Natural killer cell treated with Interleukin-12 subunit alpha and Interleukin-12 subunit beta and Interleukin-15 and Interleukin-18, amount 100 ng/mL, for 72 hours (primary cell): ENCODE measurements at regions not wholly inside any gene's neighbourhood (a gene's known extent, or its start where the extent isn't known, plus 50 kb on each side); places are given as distances from the start of the nearest gene placed in this dataset.

Experiments
- ATAC-seq, 2 donors: fragments of 150-1000 bp; cut with Tn5 transposase in 1 of 2; sonication (Bioruptor Pico), chemical (Tn5 transposase) in 1 of 2; 2 replicates each; pipeline ENCODE4 v1.10.0; 2021
- DNase-seq: peaks from one replicate; pipeline ENCODE4 v3.0.0; 2022; ENCODE audit warnings: low spot score
- H3K27ac Mint-ChIP-seq, 2 donors: 1 replicate in 1 of 2; 2 replicates in 1 of 2; pipeline ENCODE4 v1.8.0; 2022; ENCODE audit warnings: mixed read lengths in 2 of 2, mild to moderate bottlenecking in 1 of 2, moderate library complexity in 1 of 2
- H3K27me3 Mint-ChIP-seq, 2 donors: 1 replicate in 1 of 2; 2 replicates in 1 of 2; pipeline ENCODE4 v1.8.0; 2022; ENCODE audit warnings: mixed read lengths in 2 of 2
- H3K36me3 Mint-ChIP-seq: one replicate; pipeline ENCODE4 v1.8.0; 2022; ENCODE audit warnings: mixed read lengths
- H3K4me1 Mint-ChIP-seq, 2 donors: 1 replicate in 1 of 2; 2 replicates in 1 of 2; pipeline ENCODE4 v1.8.0; 2022; ENCODE audit warnings: low read depth in 2 of 2, mixed read lengths in 2 of 2, mild to moderate bottlenecking in 1 of 2
- H3K4me3 Mint-ChIP-seq: one replicate; pipeline ENCODE4 v1.8.0; 2022; ENCODE audit warnings: mixed read lengths
- H3K9me3 Mint-ChIP-seq: 2 replicates; pipeline ENCODE4 v1.8.0; 2022; ENCODE audit warnings: mixed read lengths

- DNase-seq: no peak
Observed at GRCh38 chr5:141747152-141748141, 65.4 kb upstream of the ARAP3 start.

DNA sequence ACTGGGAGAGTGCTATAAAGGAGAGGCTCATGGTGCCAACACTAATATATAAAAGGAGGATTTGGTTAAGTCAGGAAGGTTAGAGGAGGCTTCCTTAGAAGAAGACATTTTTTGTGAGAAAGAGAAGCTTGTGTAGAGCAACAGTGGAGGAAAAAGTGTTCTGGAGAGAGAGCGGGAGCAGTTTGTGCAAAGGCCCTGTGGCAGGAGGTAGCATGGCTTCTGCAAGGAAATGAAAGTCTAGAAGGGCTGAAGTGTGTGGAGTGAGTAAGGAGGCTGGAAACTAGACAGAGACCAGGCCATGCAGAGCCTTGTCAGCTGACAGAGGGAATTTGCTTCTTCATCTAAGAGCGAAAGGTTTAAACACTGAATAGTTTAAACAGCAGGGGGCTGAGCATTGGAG lies 64.4 kb upstream of the ARAP3 start:
- Mint-ChIP-seq H3K27ac (no peak overlapping the region), H3K4me3 (no peak overlapping the region), H3K4me1 (no peaks in the 10 kb centered on the region), H3K27me3 (peaks cover 38 to 61% of the 10 kb centered on the region in 2 donors), H3K9me3 (no peaks in the 10 kb centered on the region), H3K36me3 (no peaks in the 10 kb centered on the region)
- DNase-seq (no peak), ATAC-seq (no peak)

More at GRCh38 chr5:141747152-141748141, 65.4 kb upstream of the ARAP3 start:
- H3K4me3 Mint-ChIP-seq: no peak overlapping the region
- no peaks in the 10 kb centered on the region for H3K36me3 Mint-ChIP-seq
- peaks cover 43 to 72% of the 10 kb centered on the region in 2 donors for H3K27me3 Mint-ChIP-seq
- ATAC-seq: no peak
- H3K4me1 Mint-ChIP-seq: no peaks in the 10 kb centered on the region
- H3K27ac Mint-ChIP-seq: no peak overlapping the region
- H3K9me3 Mint-ChIP-seq: no peaks in the 10 kb centered on the region

DNA sequence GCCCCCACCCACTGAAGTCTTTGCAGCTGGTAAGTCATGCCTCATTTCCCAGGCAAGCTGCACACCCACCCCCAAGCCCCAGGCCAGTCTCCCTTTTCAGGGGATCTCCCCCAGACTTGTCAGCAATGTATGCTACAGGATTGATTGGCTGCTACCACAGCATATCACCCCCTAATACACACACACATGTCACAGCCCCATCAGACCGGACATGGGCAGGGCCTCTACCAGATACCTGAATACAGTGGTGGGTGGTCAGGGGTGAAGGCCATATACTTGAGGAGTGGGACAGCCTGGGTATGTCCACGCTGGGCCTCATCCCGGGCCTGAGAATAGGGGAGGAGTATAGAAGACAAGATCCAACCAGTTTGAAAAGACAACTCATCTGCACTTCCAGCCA lies 63.4 kb upstream of the ARAP3 start:
- ATAC-seq (no peak), DNase-seq (no peak)
- H3K9me3 Mint-ChIP-seq: no peaks in the 10 kb centered on the region
- no peaks in the 10 kb centered on the region for H3K36me3 Mint-ChIP-seq
- H3K27ac Mint-ChIP-seq: no peak overlapping the region
- no peak overlapping the region for H3K4me3 Mint-ChIP-seq
- peaks cover 33 to 59% of the 10 kb centered on the region in 2 donors for H3K27me3 Mint-ChIP-seq
- H3K4me1 Mint-ChIP-seq: no peaks in the 10 kb centered on the region

DNA sequence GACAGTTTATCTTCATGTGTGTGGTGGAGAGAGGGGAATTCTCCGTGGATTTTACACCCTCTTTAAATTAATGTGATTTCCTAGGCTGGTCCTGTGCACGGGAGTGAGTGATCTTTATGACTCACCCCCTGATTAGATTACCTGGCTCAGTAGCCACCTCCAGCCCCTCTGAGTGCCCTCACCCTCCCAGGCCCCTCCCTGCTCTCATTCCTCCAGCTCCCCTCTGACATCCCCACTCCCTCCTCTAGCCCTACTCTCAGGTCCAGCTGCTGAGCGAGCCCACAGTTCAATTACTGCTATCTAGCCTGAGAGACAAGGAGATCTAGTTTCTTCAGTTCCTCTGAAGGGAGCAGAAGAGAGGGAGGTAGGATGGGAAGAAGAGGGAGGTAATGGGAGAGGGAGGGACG lies 61.8 kb upstream of the ARAP3 start:
- DNase-seq: no peak
- no peak for ATAC-seq
- H3K4me3 Mint-ChIP-seq: no peak overlapping the region
- no peaks in the 10 kb centered on the region for H3K36me3 Mint-ChIP-seq
- H3K9me3 Mint-ChIP-seq: no peaks in the 10 kb centered on the region
- H3K27me3 Mint-ChIP-seq: peaks cover 27 to 56% of the 10 kb centered on the region in 2 donors
- no peak overlapping the region for H3K27ac Mint-ChIP-seq
- H3K4me1 Mint-ChIP-seq: no peaks in the 10 kb centered on the region

GRCh38 chr5:141742866-141743851 lies 61.1 kb upstream of the ARAP3 start:
- no peaks in the 10 kb centered on the region for H3K36me3 Mint-ChIP-seq
- no peak for DNase-seq
- no peak overlapping the region for H3K27ac Mint-ChIP-seq
- H3K4me1 Mint-ChIP-seq: no peaks in the 10 kb centered on the region
- H3K4me3 Mint-ChIP-seq: no peak overlapping the region
- H3K9me3 Mint-ChIP-seq: no peaks in the 10 kb centered on the region
- ATAC-seq: no peak
- peaks cover 25 to 55% of the 10 kb centered on the region in 2 donors for H3K27me3 Mint-ChIP-seq

DNA sequence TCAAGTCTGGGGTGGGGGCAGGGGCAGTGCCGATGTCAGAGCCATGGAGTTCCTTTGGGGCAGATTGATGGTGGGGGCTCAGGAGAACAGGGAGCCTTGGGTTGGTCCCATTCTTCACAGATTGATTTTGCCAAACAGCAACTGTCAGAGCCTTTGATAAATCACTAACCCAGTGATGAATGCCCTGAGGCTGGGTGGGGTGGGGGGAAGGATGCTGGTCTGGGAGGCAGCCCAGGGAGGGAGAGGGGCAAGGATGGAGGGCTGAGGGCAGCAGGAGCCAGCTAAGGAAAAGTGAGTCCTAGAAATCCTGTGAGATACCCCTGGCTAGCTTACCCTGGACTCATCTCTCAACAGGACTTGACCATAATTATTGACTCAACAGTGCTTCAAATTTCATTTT lies 60.1 kb upstream of the ARAP3 start:
- no peak for ATAC-seq
- no peaks in the 10 kb centered on the region for H3K4me1 Mint-ChIP-seq
- no peaks in the 10 kb centered on the region for H3K9me3 Mint-ChIP-seq
- no peaks in the 10 kb centered on the region for H3K36me3 Mint-ChIP-seq
- no peak overlapping the region for H3K27ac Mint-ChIP-seq
- no peak overlapping the region for H3K4me3 Mint-ChIP-seq
- no peak for DNase-seq
- H3K27me3 Mint-ChIP-seq: peaks cover 25 to 58% of the 10 kb centered on the region in 2 donors

DNA sequence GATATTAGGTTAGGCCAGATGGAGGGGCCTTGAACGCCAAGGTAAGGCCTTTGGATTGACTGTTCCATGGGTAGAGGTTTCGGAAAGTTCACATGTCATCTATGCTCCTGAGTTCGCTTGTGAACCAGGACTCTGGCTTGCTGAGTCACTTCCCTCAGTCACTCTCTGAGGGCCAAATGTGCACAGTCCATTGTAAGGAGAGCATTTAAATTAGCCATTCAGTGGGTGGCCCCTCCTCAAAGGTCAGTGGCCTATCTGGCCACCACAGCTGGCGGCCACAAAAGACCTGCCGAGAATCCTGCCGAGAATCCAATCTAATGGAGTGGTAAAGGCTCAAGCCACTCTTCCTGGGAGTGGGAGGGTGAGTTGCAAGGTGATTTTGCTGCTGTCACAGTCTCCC lies 58.9 kb upstream of the ARAP3 start:
- no peak overlapping the region for H3K4me3 Mint-ChIP-seq
- no peak for DNase-seq
- ATAC-seq: no peak
- no peak overlapping the region for H3K27ac Mint-ChIP-seq
- H3K36me3 Mint-ChIP-seq: no peaks in the 10 kb centered on the region
- peaks cover 25 to 59% of the 10 kb centered on the region in 2 donors for H3K27me3 Mint-ChIP-seq
- no peaks in the 10 kb centered on the region for H3K9me3 Mint-ChIP-seq
- no peaks in the 10 kb centered on the region for H3K4me1 Mint-ChIP-seq

- no peak overlapping the region for H3K4me3 Mint-ChIP-seq
- no peak for DNase-seq
- no peaks in the 10 kb centered on the region for H3K36me3 Mint-ChIP-seq
- no peak overlapping the region for H3K27ac Mint-ChIP-seq
- H3K27me3 Mint-ChIP-seq: peaks cover 26 to 33% of the 10 kb centered on the region in 2 donors
- no peaks in the 10 kb centered on the region for H3K9me3 Mint-ChIP-seq
- no peaks in the 10 kb centered on the region for H3K4me1 Mint-ChIP-seq
- ATAC-seq: no peak
Observed at GRCh38 chr5:141737535-141737934, 55.5 kb upstream of the ARAP3 start.

DNA sequence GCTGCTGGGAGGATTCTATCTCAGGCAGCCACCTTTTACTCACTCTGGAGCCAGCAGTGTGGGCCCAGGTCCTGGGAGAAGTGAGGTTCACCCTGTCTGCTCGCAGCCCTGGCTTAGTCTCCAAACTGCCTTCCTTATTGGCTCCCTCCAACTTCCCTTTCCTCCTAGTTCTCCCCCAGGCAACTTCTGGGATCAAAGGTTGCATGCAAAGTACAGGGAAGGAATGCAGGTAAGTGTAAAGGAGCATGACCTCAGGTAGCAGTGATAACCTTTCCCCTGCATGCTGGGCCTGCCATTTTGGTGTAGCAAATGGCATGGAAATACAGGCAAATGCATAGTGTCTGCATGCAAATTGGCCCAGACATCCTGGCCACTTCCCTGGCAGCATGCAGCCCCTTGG lies 53.8 kb upstream of the ARAP3 start:
- Mint-ChIP-seq H3K4me3 (no peak overlapping the region), H3K9me3 (no peaks in the 10 kb centered on the region), H3K4me1 (no peaks in the 10 kb centered on the region), H3K27ac (no peak overlapping the region), H3K36me3 (no peaks in the 10 kb centered on the region), H3K27me3 (peaks cover 30 to 35% of the 10 kb centered on the region in 2 donors)
- DNase-seq (no peak), ATAC-seq (no peak)

DNA sequence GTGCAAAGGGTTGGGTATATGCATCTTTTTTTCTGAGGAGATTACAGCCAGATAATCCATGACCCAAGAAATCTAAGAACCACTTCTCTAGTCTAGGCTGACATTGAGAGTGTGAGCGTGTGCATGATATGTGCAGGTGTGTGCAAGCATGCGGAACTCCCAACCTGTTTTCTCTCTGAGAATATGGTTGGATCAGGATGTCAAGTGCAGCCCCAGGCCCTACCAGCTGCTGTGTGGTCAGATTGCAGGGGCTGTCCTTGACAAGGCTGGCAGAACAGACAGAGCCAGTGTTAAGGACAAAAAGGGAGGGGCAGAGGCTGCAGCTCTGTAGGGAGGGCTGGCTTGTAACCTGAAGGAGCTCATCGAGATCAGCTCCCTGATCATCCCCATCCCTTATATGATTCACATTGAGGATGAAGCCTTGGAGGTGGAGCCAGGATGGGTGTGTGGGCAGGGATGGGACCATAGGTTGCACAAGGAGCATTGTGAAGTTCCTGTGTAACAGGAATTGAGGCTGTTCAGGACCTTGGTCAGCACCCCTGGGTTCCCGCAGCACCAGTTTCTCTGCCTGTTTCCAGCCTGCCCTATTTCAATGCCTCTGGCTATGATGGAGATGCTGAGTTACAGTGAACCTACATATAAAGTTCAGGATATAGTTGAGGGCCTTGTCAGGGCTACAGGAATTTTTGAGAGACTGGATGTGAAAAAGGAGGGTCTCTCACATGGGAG lies 52.6 kb upstream of the ARAP3 start:
- ATAC-seq (no peak), DNase-seq (no peak)

GRCh38 chr5:141733198-141733597 lies 51.2 kb upstream of the ARAP3 start:
- H3K4me3 Mint-ChIP-seq: no peak overlapping the region
- H3K9me3 Mint-ChIP-seq: no peaks in the 10 kb centered on the region
- H3K27me3 Mint-ChIP-seq: peaks cover 29 to 38% of the 10 kb centered on the region in 2 donors
- ATAC-seq (no peak), DNase-seq (no peak)
- no peak overlapping the region for H3K27ac Mint-ChIP-seq
- H3K36me3 Mint-ChIP-seq: no peaks in the 10 kb centered on the region
- H3K4me1 Mint-ChIP-seq: no peaks in the 10 kb centered on the region

More for the DNA sequence above, 52.6 kb upstream of the ARAP3 start:
- Mint-ChIP-seq H3K27me3 (peaks cover 36 to 39% of the 10 kb centered on the region in 2 donors), H3K4me1 (no peaks in the 10 kb centered on the region), H3K36me3 (no peaks in the 10 kb centered on the region), H3K4me3 (no peak overlapping the region), H3K9me3 (no peaks in the 10 kb centered on the region), H3K27ac (no peak overlapping the region)

- no peaks in the 10 kb centered on the region for H3K9me3 Mint-ChIP-seq
- H3K4me3 Mint-ChIP-seq: no peak overlapping the region
- no peaks in the 10 kb centered on the region for H3K36me3 Mint-ChIP-seq
- DNase-seq: no peak
- H3K27ac Mint-ChIP-seq: no peak overlapping the region
- peaks cover 21 to 32% of the 10 kb centered on the region in 2 donors for H3K27me3 Mint-ChIP-seq
- no peaks in the 10 kb centered on the region for H3K4me1 Mint-ChIP-seq
- no peak for ATAC-seq
Observed at GRCh38 chr5:141732417-141732816, 50.4 kb upstream of the ARAP3 start.
